HG03108 (cell line): ENCODE measurements at regions not wholly inside any gene's neighbourhood (a gene's known extent, or its start where the extent isn't known, plus 50 kb on each side); places are given as distances from the start of the nearest gene placed in this dataset.

ENCODE experiments used
- ATAC-seq: cut with Tn5 transposase; IDR thresholded peaks from one replicate; pipeline ENCODE4 v1.9.1; 2021; ENCODE audit warnings: moderate library complexity; ENCODE audit not compliant: unreplicated experiment

- ATAC-seq = no peak
Measured at GRCh38 chr15:38164061-38164460, 88.6 kb upstream of the SPRED1 start.

- ATAC-seq = no peak
Measured at GRCh38 chr15:38164507-38164906, 88.1 kb upstream of the SPRED1 start.

GRCh38 chr15:38168467-38169070 lies 84.1 kb upstream of the SPRED1 start:
- ATAC-seq = no peak

- no peak for ATAC-seq
Measured at GRCh38 chr15:38171973-38172372, 80.7 kb upstream of the SPRED1 start.

GRCh38 chr15:38174691-38175090 lies 77.9 kb upstream of the SPRED1 start:
- ATAC-seq = no peak

- ATAC-seq = peak; percentile 93
Measured at GRCh38 chr15:38176155-38176554, 76.5 kb upstream of the SPRED1 start.

GRCh38 chr15:38176691-38177090 lies 75.9 kb upstream of the SPRED1 start:
- ATAC-seq = no peak

GRCh38 chr15:38182900-38183299 lies 69.7 kb upstream of the SPRED1 start:
- no peak for ATAC-seq

GRCh38 chr15:38186507-38186906 lies 66.1 kb upstream of the SPRED1 start:
- ATAC-seq = no peak

- ATAC-seq = no peak
Measured at GRCh38 chr15:38187630-38188313, 64.9 kb upstream of the SPRED1 start.

- ATAC-seq = no peak
Measured at GRCh38 chr15:38189671-38190295, 62.9 kb upstream of the SPRED1 start.

- ATAC-seq = no peak
Measured at GRCh38 chr15:38190501-38190900, 62.1 kb upstream of the SPRED1 start.

GRCh38 chr15:38192496-38192895 lies 60.1 kb upstream of the SPRED1 start:
- no peak for ATAC-seq

GRCh38 chr15:38193496-38193895 lies 59.1 kb upstream of the SPRED1 start:
- ATAC-seq = no peak

GRCh38 chr15:38195191-38195901 lies 57.3 kb upstream of the SPRED1 start:
- no peak for ATAC-seq

- ATAC-seq = no peak
Measured at GRCh38 chr15:38196076-38196475, 56.6 kb upstream of the SPRED1 start.

- ATAC-seq = no peak
Measured at GRCh38 chr15:38197553-38197952, 55.1 kb upstream of the SPRED1 start.

- ATAC-seq = no peak
Measured at GRCh38 chr15:38201714-38202113, 50.9 kb upstream of the SPRED1 start.

GRCh38 chr15:38202361-38202760 lies 50.3 kb upstream of the SPRED1 start:
- no peak for ATAC-seq
